HEK293T (cell line): ENCODE measurements at regions not wholly inside any gene's neighbourhood (a gene's known extent, or its start where the extent isn't known, plus 50 kb on each side); places are given as distances from the start of the nearest gene placed in this dataset.

Experiments used
- BHLHE40 ChIP-seq: fragments of 450-650 bp; IDR thresholded peaks from 2 replicates; pipeline ENCODE4 v1.6.1; 2016; ENCODE audit warnings: mild to moderate bottlenecking, moderate library complexity, borderline replicate concordance
- CTBP1 ChIP-seq: fragments of 450-650 bp; IDR thresholded peaks from 2 replicates; pipeline ENCODE4 v1.6.1; 2016; ENCODE audit warnings: borderline replicate concordance
- ELF4 ChIP-seq: fragments of 450-650 bp; IDR thresholded peaks from 2 replicates; pipeline ENCODE4 v1.6.1; 2017; ENCODE audit warnings: antibody characterized with exemption
- FOXA1 ChIP-seq: fragments of 450-650 bp; IDR thresholded peaks from 2 replicates; pipeline ENCODE4 v1.6.1; 2016; ENCODE audit warnings: mild to moderate bottlenecking
- FOXK2 ChIP-seq: fragments of 450-650 bp; IDR thresholded peaks from 2 replicates; pipeline ENCODE4 v1.6.1; 2016; ENCODE audit warnings: mild to moderate bottlenecking
- FOXM1 ChIP-seq: fragments of 450-650 bp; IDR thresholded peaks from 2 replicates; pipeline ENCODE4 v1.6.1; 2017; ENCODE audit warnings: mild to moderate bottlenecking, borderline replicate concordance
- HDGF ChIP-seq: fragments of 450-650 bp; IDR thresholded peaks from 2 replicates; pipeline ENCODE4 v1.6.1; 2017; ENCODE audit warnings: antibody characterized with exemption, borderline replicate concordance
- L3MBTL2 ChIP-seq: fragments of 450-650 bp; conservative IDR thresholded peaks from 2 replicates; pipeline ENCODE4 v1.6.1; 2016; ENCODE audit warnings: mild to moderate bottlenecking
- LEF1 ChIP-seq: fragments of 450-650 bp; IDR thresholded peaks from 2 replicates; pipeline ENCODE4 v1.6.1; 2017; ENCODE audit warnings: mild to moderate bottlenecking, borderline replicate concordance
- SP1 ChIP-seq: fragments of 450-650 bp; IDR thresholded peaks from 2 replicates; pipeline ENCODE4 v1.6.1; 2017
- SUZ12 ChIP-seq: fragments of 450-650 bp; IDR thresholded peaks from 2 replicates; pipeline ENCODE4 v1.6.1; 2016; ENCODE audit warnings: mild to moderate bottlenecking
- TARDBP ChIP-seq: fragments of 450-650 bp; IDR thresholded peaks from 2 replicates; pipeline ENCODE4 v1.6.1; 2016
- TF ChIP-seq, protein P1 (sequence below): fragments of 450-650 bp; IDR thresholded peaks from 2 replicates; pipeline ENCODE4 v1.6.1; 2016

GRCh38 chr5:173832386-173832785 lies 55.8 kb upstream of the CPEB4 start:
- TF ChIP-seq SUZ12 (no peak), CTBP1 (no peak), HDGF (no peak), FOXA1 (no peak), BHLHE40 (no peak), SP1 (no peak), FOXM1 (no peak), FOXK2 (no peak), LEF1 (no peak), L3MBTL2 (no peak), TARDBP (no peak), ELF4 (no peak)
- TF ChIP-seq, protein P1, sequence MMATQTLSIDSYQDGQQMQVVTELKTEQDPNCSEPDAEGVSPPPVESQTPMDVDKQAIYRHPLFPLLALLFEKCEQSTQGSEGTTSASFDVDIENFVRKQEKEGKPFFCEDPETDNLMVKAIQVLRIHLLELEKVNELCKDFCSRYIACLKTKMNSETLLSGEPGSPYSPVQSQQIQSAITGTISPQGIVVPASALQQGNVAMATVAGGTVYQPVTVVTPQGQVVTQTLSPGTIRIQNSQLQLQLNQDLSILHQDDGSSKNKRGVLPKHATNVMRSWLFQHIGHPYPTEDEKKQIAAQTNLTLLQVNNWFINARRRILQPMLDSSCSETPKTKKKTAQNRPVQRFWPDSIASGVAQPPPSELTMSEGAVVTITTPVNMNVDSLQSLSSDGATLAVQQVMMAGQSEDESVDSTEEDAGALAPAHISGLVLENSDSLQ: no peak
